ENCODE measurements at regions not wholly inside any gene's neighbourhood (a gene's known extent, or its start where the extent isn't known, plus 50 kb on each side); places are given as distances from the start of the nearest gene placed in this dataset.

- TF ChIP-seq POLR2A (IDR thresholded peaks at IDR 0.05) (no peak), CTCF (IDR thresholded peaks at IDR 0.05) (no peak)
These were observed 107.4 kb upstream of the NAMPT start for GRCh38 chr7:106392144-106392543.
